HL-60 (cell line): ENCODE measurements at regions not wholly inside any gene's neighbourhood (a gene's known extent, or its start where the extent isn't known, plus 50 kb on each side); places are given as distances from the start of the nearest gene placed in this dataset.

Source experiments
- DNase-seq, 2 experiments: peaks; one replicate each; pipeline ENCODE4 v3.0.0-alpha.2; 2010 to 2020; ENCODE audit warnings: low read depth in 1 of 2, low spot score in 1 of 2
- H3K27ac ChIP-seq: fragments of 250-450 bp; sonication (Bioruptor Pico); replicated peaks from 2 replicates; pipeline ENCODE4 v1.5.1; 2020; ENCODE audit warnings: mild to moderate bottlenecking, moderate library complexity
- H3K27me3 ChIP-seq: fragments of 250-450 bp; sonication (Bioruptor Pico); 2 replicates; pipeline ENCODE4 v1.5.1; 2021; ENCODE audit warnings: mild to moderate bottlenecking, moderate library complexity; ENCODE audit not compliant: insufficient read depth, poor library complexity, severe bottlenecking
- H3K4me3 ChIP-seq: replicated peaks from 2 replicates; pipeline ENCODE4 v1.5.1; 2011; ENCODE audit warnings: mild to moderate bottlenecking, control low read depth, low read length; ENCODE audit not compliant: insufficient read depth
- CTCF ChIP-seq: IDR thresholded peaks from one replicate; pipeline ENCODE4 v1.5.1; 2011; ENCODE audit warnings: low read length, control low read depth, inconsistent platforms; ENCODE audit not compliant: insufficient read depth
- GABPA ChIP-seq: IDR thresholded peaks from 2 replicates; pipeline ENCODE4 v1.6.1; 2012; ENCODE audit warnings: low read depth
- POLR2AphosphoS5 ChIP-seq: IDR thresholded peaks from 2 replicates; pipeline ENCODE4 v1.6.1; 2012; ENCODE audit warnings: low read depth
- REST ChIP-seq: IDR thresholded peaks from 2 replicates; pipeline ENCODE4 v1.6.1; 2012; ENCODE audit warnings: low read depth; ENCODE audit not compliant: insufficient replicate concordance
- SPI1 ChIP-seq: IDR thresholded peaks from 2 replicates; pipeline ENCODE4 v1.6.1; 2012; ENCODE audit warnings: low read depth, mild to moderate bottlenecking, borderline replicate concordance

GRCh38 chr12:84422340-84422739 lies 490.3 kb downstream of the SLC6A15 start:
- Histone ChIP-seq H3K27ac (no peak overlapping the region), H3K27me3 (no peaks in the 10 kb centered on the region), H3K4me3 (no peak overlapping the region)
- TF ChIP-seq POLR2AphosphoS5 (no peak), SPI1 (no peak), CTCF (no peak), GABPA (no peak), REST (no peak)
- no peak for DNase-seq

GRCh38 chr12:84421103-84421502 lies 491.5 kb downstream of the SLC6A15 start:
- Histone ChIP-seq H3K27ac (no peak overlapping the region), H3K4me3 (no peak overlapping the region), H3K27me3 (no peaks in the 10 kb centered on the region)
- DNase-seq, result no peak
- no peak for TF ChIP-seq GABPA
- no peak for TF ChIP-seq SPI1
- no peak for TF ChIP-seq POLR2AphosphoS5
- TF ChIP-seq REST, result no peak
- TF ChIP-seq CTCF, result no peak

GRCh38 chr12:84416626-84417025 lies 496.0 kb downstream of the SLC6A15 start:
- DNase-seq, result no peak
- H3K27me3 ChIP-seq, result no peaks in the 10 kb centered on the region
- H3K4me3 ChIP-seq, result no peak overlapping the region
- TF ChIP-seq REST (no peak), SPI1 (no peak), GABPA (no peak), CTCF (no peak), POLR2AphosphoS5 (no peak)
- H3K27ac ChIP-seq, result no peak overlapping the region
